A673 (cell line): ENCODE measurements at regions not wholly inside any gene's neighbourhood (a gene's known extent, or its start where the extent isn't known, plus 50 kb on each side); places are given as distances from the start of the nearest gene placed in this dataset.

ENCODE experiments used
- BruUV-seq: library from RNA; stranded (reverse); fragments of 400-500 nt; replicated peaks from 2 replicates; lab custom pipeline; 2021; lab: Mats Ljungman, UMichigan
- CTCF ChIA-PET: fragments of 300-600 bp; sonication (Branson Sonifier 250); formaldehyde crosslinking; loops from one replicate; lab custom pipeline; 2022; ENCODE audit warnings: antibody characterized with exemption; lab: Charles Lee
- POLR2A ChIA-PET: fragments of 300-600 bp; sonication (Branson Sonifier 250); formaldehyde crosslinking; loops from one replicate; lab custom pipeline; 2022; ENCODE audit warnings: antibody characterized with exemption; ENCODE audit not compliant: low non-redundant PET; lab: Charles Lee
- DNase-seq: peaks from one replicate; pipeline ENCODE4 v3.0.0-alpha.2; 2015; ENCODE audit warnings: low spot score
- H3K27ac ChIP-seq: fragments of 200-600 bp; sonication (generic); 2 replicates; pipeline ENCODE4 v1.5.1; 2016; ENCODE audit warnings: mixed run types, low read depth, mild to moderate bottlenecking, mixed read lengths, antibody characterized with exemption, low read length; ENCODE audit not compliant: poor library complexity, severe bottlenecking
- H3K27me3 ChIP-seq: fragments of 200-600 bp; sonication (generic); replicated peaks from 2 replicates; pipeline ENCODE4 v1.6.1; 2017; ENCODE audit warnings: mixed run types, low read depth, mild to moderate bottlenecking, mixed read lengths, antibody characterized with exemption, low read length; ENCODE audit not compliant: insufficient read depth, poor library complexity
- H3K36me3 ChIP-seq: fragments of 200-600 bp; sonication (generic); 2 replicates; pipeline ENCODE4 v1.6.1; 2016; ENCODE audit warnings: mixed run types, mild to moderate bottlenecking, mixed read lengths, antibody characterized with exemption, low read length; ENCODE audit not compliant: insufficient read depth, poor library complexity, severe bottlenecking
- H3K4me1 ChIP-seq: fragments of 200-600 bp; sonication (generic); 2 replicates; pipeline ENCODE4 v1.6.1; 2017; ENCODE audit warnings: mixed run types, mild to moderate bottlenecking, mixed read lengths, antibody characterized with exemption, low read length; ENCODE audit not compliant: insufficient read depth, poor library complexity, severe bottlenecking
- H3K4me3 ChIP-seq: fragments of 200-600 bp; sonication (generic); 2 replicates; pipeline ENCODE4 v1.5.1; 2016; ENCODE audit warnings: low read depth, mixed run types, mild to moderate bottlenecking, mixed read lengths, low read length; ENCODE audit not compliant: poor library complexity, severe bottlenecking
- H3K9me3 ChIP-seq: fragments of 200-600 bp; sonication (generic); 2 replicates; pipeline ENCODE4 v1.6.1; 2016; ENCODE audit warnings: mixed run types, low read depth, mild to moderate bottlenecking, mixed read lengths, antibody characterized with exemption, low read length; ENCODE audit not compliant: poor library complexity, severe bottlenecking
- EZH2 ChIP-seq: fragments of 200-600 bp; sonication (generic); IDR thresholded peaks from 2 replicates; pipeline ENCODE4 v1.6.1; 2017; ENCODE audit warnings: borderline replicate concordance, low read depth, mild to moderate bottlenecking, mixed read lengths, antibody characterized with exemption, low read length; ENCODE audit not compliant: poor library complexity, severe bottlenecking
- intact Hi-C: fragments of 100-400 bp; cut with micrococcal nuclease; formaldehyde crosslinking; loops from one replicate; pipeline ENCODE4 v1.10.0; 2022; ENCODE audit not compliant: unreplicated experiment
- TF ChIP-seq, protein P1 (sequence below): fragments of 300-800, 200-600 bp; sonication (generic); conservative IDR thresholded peaks from 2 replicates; pipeline ENCODE4 v1.5.1; 2017; ENCODE audit warnings: low read depth, mild to moderate bottlenecking, antibody characterized with exemption, low read length, moderate library complexity, mixed read lengths

DNA sequence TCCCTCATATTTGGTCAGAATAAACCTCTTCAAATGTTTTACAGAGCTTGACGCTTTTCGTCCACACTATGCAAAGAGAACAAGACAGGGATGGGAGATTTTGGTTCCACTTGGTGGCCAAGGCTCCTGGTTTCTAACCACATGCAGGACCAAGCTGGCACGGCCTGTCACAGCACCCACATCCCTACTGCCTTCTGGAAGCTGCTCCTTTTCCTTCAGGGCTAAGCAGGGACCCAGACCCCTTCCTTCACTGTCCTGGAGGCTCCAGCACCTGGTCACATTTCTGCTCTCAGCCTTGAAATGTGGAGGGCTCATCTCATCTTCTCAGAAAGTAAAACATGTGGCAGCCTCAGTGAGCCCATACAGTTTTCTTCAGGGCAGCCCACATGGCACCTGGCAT is 50.4 kb upstream of the ARHGEF7 start:
- H3K27me3 ChIP-seq: peaks cover 41% of the 10 kb centered on the region
- POLR2A ChIA-PET: no interaction called here
- intact Hi-C loops: no loop called here

DNA sequence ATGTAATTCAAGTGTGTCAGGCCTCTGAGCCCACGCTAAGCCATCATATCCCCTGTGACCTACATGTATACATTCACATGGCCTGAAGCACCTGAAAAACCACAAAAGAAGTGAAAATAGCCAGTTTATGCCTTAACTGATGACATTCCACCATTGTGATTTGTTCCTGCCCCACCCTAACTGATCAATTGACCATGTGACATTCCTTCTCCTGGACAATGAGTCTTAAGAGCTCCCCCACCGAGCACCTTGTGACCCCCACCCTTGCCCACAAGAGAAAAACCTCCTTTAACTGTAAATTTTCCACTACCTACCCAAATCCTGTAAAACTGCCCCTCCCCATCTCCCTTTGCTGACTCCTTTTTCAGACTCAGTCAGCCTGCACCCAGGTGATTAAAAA is 52.1 kb upstream of the ARHGEF7 start:
- ChIA-PET POLR2A (no interaction called here), CTCF (no interaction called here)
- no TSS peak for BruUV-seq

More for the DNA sequence above, 50.4 kb upstream of the ARHGEF7 start:
- Histone ChIP-seq H3K9me3 (no peaks in the 10 kb centered on the region), H3K27ac (no peak overlapping the region), H3K4me1 (no peaks in the 10 kb centered on the region), H3K4me3 (no peak overlapping the region), H3K36me3 (no peaks in the 10 kb centered on the region)
- DNase-seq: no peak
- no peak for TF ChIP-seq EZH2
- TF ChIP-seq, protein P1, sequence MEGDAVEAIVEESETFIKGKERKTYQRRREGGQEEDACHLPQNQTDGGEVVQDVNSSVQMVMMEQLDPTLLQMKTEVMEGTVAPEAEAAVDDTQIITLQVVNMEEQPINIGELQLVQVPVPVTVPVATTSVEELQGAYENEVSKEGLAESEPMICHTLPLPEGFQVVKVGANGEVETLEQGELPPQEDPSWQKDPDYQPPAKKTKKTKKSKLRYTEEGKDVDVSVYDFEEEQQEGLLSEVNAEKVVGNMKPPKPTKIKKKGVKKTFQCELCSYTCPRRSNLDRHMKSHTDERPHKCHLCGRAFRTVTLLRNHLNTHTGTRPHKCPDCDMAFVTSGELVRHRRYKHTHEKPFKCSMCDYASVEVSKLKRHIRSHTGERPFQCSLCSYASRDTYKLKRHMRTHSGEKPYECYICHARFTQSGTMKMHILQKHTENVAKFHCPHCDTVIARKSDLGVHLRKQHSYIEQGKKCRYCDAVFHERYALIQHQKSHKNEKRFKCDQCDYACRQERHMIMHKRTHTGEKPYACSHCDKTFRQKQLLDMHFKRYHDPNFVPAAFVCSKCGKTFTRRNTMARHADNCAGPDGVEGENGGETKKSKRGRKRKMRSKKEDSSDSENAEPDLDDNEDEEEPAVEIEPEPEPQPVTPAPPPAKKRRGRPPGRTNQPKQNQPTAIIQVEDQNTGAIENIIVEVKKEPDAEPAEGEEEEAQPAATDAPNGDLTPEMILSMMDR: no peak
- CTCF ChIA-PET: no interaction called here
- BruUV-seq: no TSS peak

DNA sequence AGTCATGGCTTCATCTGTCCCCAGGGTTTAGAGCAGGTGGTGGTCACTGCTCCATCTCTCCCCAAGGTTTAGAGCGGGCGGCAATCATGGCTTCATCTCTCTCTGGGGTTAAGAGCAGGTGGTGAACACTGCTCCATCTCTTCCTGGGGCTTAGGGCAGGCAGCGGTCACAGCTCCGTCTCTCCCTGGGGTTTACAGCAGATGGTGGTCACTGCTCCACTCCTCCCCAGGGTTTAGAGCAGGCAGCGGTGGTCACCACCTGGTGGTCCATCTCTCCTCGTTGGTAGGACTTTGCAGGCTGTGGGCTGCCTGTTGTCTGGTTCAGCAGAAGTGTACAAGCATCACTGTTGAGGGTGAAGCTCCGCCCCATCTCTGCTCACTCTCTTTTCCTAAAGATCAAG is 52.8 kb upstream of the ARHGEF7 start:
- CTCF ChIA-PET: no interaction called here
- DNase-seq: no peak
- no peak for TF ChIP-seq EZH2
- Histone ChIP-seq H3K4me1 (no peaks in the 10 kb centered on the region), H3K4me3 (no peak overlapping the region), H3K9me3 (no peaks in the 10 kb centered on the region), H3K27me3 (peaks cover 25% of the 10 kb centered on the region), H3K36me3 (no peaks in the 10 kb centered on the region), H3K27ac (no peak overlapping the region)
- BruUV-seq: no TSS peak
- POLR2A ChIA-PET: no interaction called here
- intact Hi-C loops: no loop called here

More for the DNA sequence above, 52.1 kb upstream of the ARHGEF7 start:
- H3K27me3 ChIP-seq: peaks cover 32% of the 10 kb centered on the region
- no peaks in the 10 kb centered on the region for H3K9me3 ChIP-seq
- H3K36me3 ChIP-seq: no peaks in the 10 kb centered on the region
- H3K4me3 ChIP-seq: no peak overlapping the region
- H3K27ac ChIP-seq: no peak overlapping the region
- no peaks in the 10 kb centered on the region for H3K4me1 ChIP-seq
- DNase-seq: no peak
- TF ChIP-seq, protein P1: no peak
- no peak for TF ChIP-seq EZH2
- intact Hi-C loops: no loop called here

DNA sequence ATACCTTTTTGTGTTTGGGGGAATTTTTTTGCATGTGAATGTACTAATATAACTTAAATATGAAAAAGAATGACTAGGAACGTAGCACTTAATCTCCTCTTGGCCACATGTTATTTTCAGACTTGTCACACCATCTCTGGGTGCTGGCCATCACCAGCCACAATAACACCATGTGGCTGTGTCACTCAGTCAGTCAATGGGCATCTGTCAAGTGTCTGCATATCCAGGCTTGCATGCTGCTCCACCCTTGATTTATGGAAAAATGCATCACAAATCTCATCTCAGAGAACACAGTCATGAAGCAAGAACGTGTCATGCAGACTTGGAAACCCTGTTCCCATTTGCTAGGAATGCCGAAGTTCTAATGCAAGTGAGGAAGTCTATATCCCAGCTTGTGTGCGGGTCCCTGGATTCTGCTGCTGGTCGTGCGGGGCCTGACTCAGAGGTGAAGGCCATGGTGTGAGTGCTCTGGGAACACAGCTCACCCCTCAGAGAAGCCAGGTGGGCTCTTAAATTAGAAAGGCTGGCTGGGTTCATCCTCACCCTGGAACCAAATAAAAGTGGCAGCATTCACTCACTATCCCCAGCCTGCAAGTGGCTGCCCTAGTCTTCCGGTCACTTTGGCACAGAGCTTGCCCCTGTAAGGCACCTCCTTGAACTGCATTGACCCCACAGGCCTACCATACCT is 53.6 kb upstream of the ARHGEF7 start:
- no peak overlapping the region for H3K27ac ChIP-seq
- no peaks in the 10 kb centered on the region for H3K9me3 ChIP-seq
- DNase-seq: no peak
- no TSS peak for BruUV-seq
- POLR2A ChIA-PET: no interaction called here
- H3K4me3 ChIP-seq: no peak overlapping the region
- no peaks in the 10 kb centered on the region for H3K4me1 ChIP-seq
- intact Hi-C loops: no loop called here
- CTCF ChIA-PET: no interaction called here
- no peaks in the 10 kb centered on the region for H3K36me3 ChIP-seq
- TF ChIP-seq EZH2: no peak
- TF ChIP-seq, protein P1: no peak
- H3K27me3 ChIP-seq: peaks cover 21% of the 10 kb centered on the region
